A549 (cell line): ENCODE measurements at regions not wholly inside any gene's neighbourhood (a gene's known extent, or its start where the extent isn't known, plus 50 kb on each side); places are given as distances from the start of the nearest gene placed in this dataset.

Experiments used
- ATAC-seq, 2 experiments: fragments of 200-7000 bp in 1 of 2; fragments of >200 bp in 1 of 2; cut with Nextera tagmentation in 1 of 2; cut with Tn5 transposase in 1 of 2; 3 replicates each; pipeline versions ENCODE4 v1.8.0 to v1.9.1; 2018 to 2020; ENCODE audit warnings: mild to moderate bottlenecking in 1 of 2, moderate library complexity in 1 of 2
- CTCF ChIA-PET: fragments of 300-600 bp; sonication (Branson Sonifier 250); formaldehyde crosslinking; extraction: SDS; loops from one replicate; lab custom pipeline; 2021; ENCODE audit warnings: antibody characterized with exemption, inconsistent platforms; lab: Yijun Ruan, JAX
- POLR2A ChIA-PET: fragments of 350-600 bp; formaldehyde crosslinking; extraction: SDS; loops from one replicate; lab custom pipeline; 2021; ENCODE audit warnings: antibody characterized with exemption, inconsistent platforms; lab: Yijun Ruan, JAX
- DNase-seq, 2 experiments: peaks; one replicate each; pipeline versions ENCODE4 v3.0.0 to v3.0.0-alpha.2; 2011 to 2016; ENCODE audit warnings: low read depth in 1 of 2, low spot score in 1 of 2
- FAIRE-seq: peaks from 2 replicates; lab custom pipeline; 2011; peaks lifted over from hg19 to GRCh38; lab: Jason Lieb, UNC
- H3K27ac ChIP-seq, 2 experiments: fragments of >200 bp; sonication (Bioruptor Twin); formaldehyde crosslinking; 3 replicates each; pipeline ENCODE4 v1.5.1; 2016 to 2017
- H3K4me1 ChIP-seq: fragments of >200 bp; sonication (Bioruptor Twin); formaldehyde crosslinking; 3 replicates; pipeline ENCODE4 v1.6.1; 2016
- H3K4me2 ChIP-seq: fragments of >200 bp; sonication (Bioruptor Twin); formaldehyde crosslinking; 3 replicates; pipeline ENCODE4 v1.6.1; 2016
- H3K4me3 ChIP-seq: fragments of >200 bp; sonication (Bioruptor Twin); formaldehyde crosslinking; 3 replicates; pipeline ENCODE4 v1.5.1; 2016
- H3K9me3 ChIP-seq: fragments of >200 bp; sonication (Bioruptor Twin); formaldehyde crosslinking; 3 replicates; pipeline ENCODE4 v1.6.1; 2016
- ATOH8 ChIP-seq: fragments of 250-450 bp; sonication (Bioruptor Pico); IDR thresholded peaks from 2 replicates; pipeline ENCODE4 v1.5.0; 2020; ENCODE audit warnings: low read depth, mild to moderate bottlenecking, moderate library complexity
- CBX2 ChIP-seq: fragments of 200-600 bp; sonication (generic); IDR thresholded peaks from 2 replicates; pipeline ENCODE4 v1.6.1; 2016; ENCODE audit warnings: low read depth, mild to moderate bottlenecking, borderline replicate concordance
- CBX8 ChIP-seq: fragments of 200-600 bp; sonication (generic); IDR thresholded peaks from 2 replicates; pipeline ENCODE4 v1.6.1; 2016
- EHF ChIP-seq: fragments of 250-450 bp; sonication (Bioruptor Pico); IDR thresholded peaks from 2 replicates; pipeline ENCODE4 v1.5.0; 2020; ENCODE audit warnings: mild to moderate bottlenecking
- EP300 ChIP-seq, 2 experiments: fragments of >200 bp; sonication (Bioruptor Twin); formaldehyde crosslinking; IDR thresholded peaks; 2 replicates in 1 of 2; 3 replicates in 1 of 2; pipeline ENCODE4 v1.6.1; 2016 to 2017
- ESRRA ChIP-seq: fragments of 150-350 bp; IDR thresholded peaks from 2 replicates; pipeline ENCODE4 v1.6.1; 2014; ENCODE audit warnings: mild to moderate bottlenecking, low read length, borderline replicate concordance
- FOSB ChIP-seq: fragments of 250-450 bp; sonication (Bioruptor Pico); IDR thresholded peaks from 2 replicates; pipeline ENCODE4 v1.5.0; 2020; ENCODE audit warnings: mild to moderate bottlenecking, moderate library complexity
- FOXS1 ChIP-seq: fragments of 250-450 bp; sonication (Bioruptor Pico); IDR thresholded peaks from 2 replicates; pipeline ENCODE4 v1.5.0; 2020; ENCODE audit warnings: mild to moderate bottlenecking, moderate library complexity
- HDAC2 ChIP-seq: fragments of 200-600 bp; sonication (generic); IDR thresholded peaks from 2 replicates; pipeline ENCODE4 v1.6.1; 2016
- HEYL ChIP-seq: fragments of 250-450 bp; sonication (Bioruptor Pico); IDR thresholded peaks from 2 replicates; pipeline ENCODE4 v1.8.0; 2021; ENCODE audit warnings: mild to moderate bottlenecking, moderate library complexity
- HOXB5 ChIP-seq: fragments of 250-450 bp; sonication (Bioruptor Pico); IDR thresholded peaks from 2 replicates; pipeline ENCODE4 v1.5.0; 2020; ENCODE audit warnings: mild to moderate bottlenecking, moderate library complexity
- PHF8 ChIP-seq: fragments of 200-600 bp; sonication (generic); IDR thresholded peaks from 2 replicates; pipeline ENCODE4 v1.6.1; 2016; ENCODE audit warnings: low read depth, mild to moderate bottlenecking, antibody characterized with exemption, moderate library complexity, borderline replicate concordance
- RAD21 ChIP-seq, 2 experiments: fragments of >200 bp in 1 of 2; sonication (Bioruptor Twin) in 1 of 2; formaldehyde crosslinking in 1 of 2; IDR thresholded peaks in 1 of 2; conservative IDR thresholded peaks in 1 of 2; 2 replicates in 1 of 2; 3 replicates in 1 of 2; pipeline ENCODE4 v1.6.1; 2012 to 2018; ENCODE audit warnings: inconsistent platforms in 1 of 2
- RARB ChIP-seq: fragments of 250-450 bp; sonication (Bioruptor Pico); IDR thresholded peaks from 2 replicates; pipeline ENCODE4 v1.8.0; 2021; ENCODE audit warnings: mild to moderate bottlenecking, moderate library complexity
- TFCP2L1 ChIP-seq: fragments of 250-450 bp; sonication (Bioruptor Pico); IDR thresholded peaks from 2 replicates; pipeline ENCODE4 v1.5.0; 2021; ENCODE audit warnings: mild to moderate bottlenecking
- USF2 ChIP-seq: fragments of 450-650 bp; IDR thresholded peaks from 2 replicates; pipeline ENCODE4 v1.6.1; 2014; ENCODE audit warnings: antibody characterized with exemption
- ZC3H11A ChIP-seq: fragments of 450-650 bp; IDR thresholded peaks from 2 replicates; pipeline ENCODE4 v1.6.1; 2014; ENCODE audit warnings: antibody characterized with exemption, mild to moderate bottlenecking
- ZFP36 ChIP-seq: fragments of 450-650 bp; IDR thresholded peaks from 2 replicates; pipeline ENCODE4 v1.6.1; 2014; ENCODE audit warnings: borderline replicate concordance; ENCODE audit not compliant: partially characterized antibody
- ZSCAN20 ChIP-seq: fragments of 250-450 bp; sonication (Bioruptor Pico); IDR thresholded peaks from 2 replicates; pipeline ENCODE4 v1.8.0; 2022; ENCODE audit warnings: mild to moderate bottlenecking, moderate library complexity
- WGBS: methylation state at CpG from one replicate; pipeline ENCODE4 v1.1.6; 2017; ENCODE audit errors: missing lambda C conversion rate; 5-methylcytosine and 5-hydroxymethylcytosine counted together

GRCh38 chr11:15909937-15910598 is 446.3 kb downstream of the SOX6 start:
- CTCF ChIA-PET, result interaction anchor here (1.1 kb wide), 1 partner anchor 91 kb away, joined by 3 read pairs; no protein-coding TSS in a partner anchor
- Histone ChIP-seq H3K27ac (no peak overlapping the region), H3K4me2 (no peak overlapping the region), H3K4me1 (no peaks in the 10 kb centered on the region), H3K4me3 (no peak overlapping the region), H3K9me3 (no peaks in the 10 kb centered on the region)
- no peak for ATAC-seq
- WGBS, result 59% methylated on average over 10 of the region's 11 CpGs
- POLR2A ChIA-PET, result no interaction called here
- no peak for FAIRE-seq
- no peak for TF ChIP-seq FOXS1 (CRISPR knock-in tag)
- no peak for DNase-seq

DNA sequence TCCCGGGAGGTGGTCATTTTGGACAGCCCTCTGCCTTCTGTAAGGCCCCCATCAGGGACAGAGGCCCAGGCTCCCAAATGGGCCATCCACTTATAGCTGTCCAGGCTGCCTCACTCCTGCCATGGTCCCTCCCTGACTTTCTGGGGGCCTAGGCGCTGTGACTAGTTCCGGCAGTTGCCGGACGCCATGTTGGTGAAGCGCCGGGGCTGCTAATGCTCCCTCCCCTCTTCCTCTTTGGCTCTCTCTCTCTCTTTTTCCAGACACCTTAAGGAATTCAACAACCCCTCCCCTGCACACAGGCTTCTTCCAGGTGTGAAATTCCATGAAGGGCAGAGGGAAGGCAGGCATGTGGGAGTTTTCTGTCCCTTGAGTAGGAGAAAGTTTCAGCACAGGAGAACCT is 445.6 kb downstream of the SOX6 start:
- Histone ChIP-seq H3K4me3 (no peak overlapping the region), H3K9me3 (no peaks in the 10 kb centered on the region), H3K27ac (no peak overlapping the region), H3K4me2 (no peak overlapping the region)
- DNase-seq (no peak), FAIRE-seq (no peak)
- 88% methylated on average over 7 of the region's 7 CpGs for WGBS
- POLR2A ChIA-PET, result no interaction called here
- CTCF ChIA-PET, result no interaction called here
- TF ChIP-seq ZSCAN20 (CRISPR knock-in tag) (no peak), HEYL (no peak), USF2 (no peak), EP300 (IDR thresholded peaks at IDR 0.05) (no peak), CBX8 (no peak)
- TF ChIP-seq, all 56 proteins: peak for 0
- ATAC-seq, result no peak
- no peaks in the 10 kb centered on the region for H3K4me1 ChIP-seq

DNA sequence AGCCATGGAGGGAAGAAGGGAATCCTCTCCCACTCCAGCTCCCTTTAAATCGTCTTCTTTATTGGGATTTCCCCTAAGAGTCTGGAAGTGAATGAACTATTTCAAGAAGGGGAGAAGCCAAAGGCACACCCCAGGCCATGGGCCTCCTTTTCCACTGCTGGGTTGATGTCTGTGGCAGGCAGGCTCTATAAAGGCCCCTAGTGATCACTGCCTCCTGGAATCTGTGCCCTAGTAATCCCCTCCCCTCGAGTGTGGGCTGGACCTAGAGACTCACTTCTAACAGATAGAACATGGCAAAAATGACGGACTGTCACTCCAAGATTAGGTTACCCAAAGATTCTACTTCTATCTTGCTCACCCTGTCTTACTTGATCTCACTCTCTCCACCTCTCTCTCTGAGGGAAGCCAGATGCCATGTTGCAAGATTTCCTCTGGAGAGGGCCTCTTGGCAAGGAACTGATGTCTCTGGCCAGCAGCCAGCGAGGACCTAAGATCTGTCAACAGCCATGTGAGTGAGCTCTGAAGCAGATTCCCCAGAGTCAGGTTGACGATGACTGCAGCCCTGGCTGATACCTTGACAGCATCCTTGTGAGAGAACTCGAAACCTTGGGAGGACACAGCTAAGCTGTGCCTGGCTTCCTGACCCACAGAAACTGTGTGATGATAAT is 444.8 kb downstream of the SOX6 start:
- ChIA-PET POLR2A (no interaction called here), CTCF (no interaction called here)
- TF ChIP-seq ESRRA (no peak), RAD21 (conservative IDR thresholded peaks at IDR 0.05 in 1 of 2, IDR thresholded peaks at IDR 0.05 in 1 of 2) (no peak), HDAC2 (no peak), RARB (CRISPR knock-in tag) (no peak), CBX2 (no peak), FOXS1 (CRISPR knock-in tag) (no peak), FOSB (CRISPR knock-in tag) (no peak), ATOH8 (no peak), PHF8 (no peak), TFCP2L1 (CRISPR knock-in tag) (no peak), ZC3H11A (no peak), EHF (CRISPR knock-in tag) (no peak), HOXB5 (CRISPR knock-in tag) (no peak), ZFP36 (no peak)
- 20% methylated on average over 6 of the region's 6 CpGs for WGBS
- ATAC-seq (no peak), DNase-seq (peak in 1 of 2 experiments; percentile 19), FAIRE-seq (no peak)
- Histone ChIP-seq H3K27ac (no peak overlapping the region), H3K9me3 (no peaks in the 10 kb centered on the region), H3K4me3 (no peak overlapping the region), H3K4me2 (no peak overlapping the region), H3K4me1 (no peaks in the 10 kb centered on the region)
